ENCODE measurements at regions not wholly inside any gene's neighbourhood (a gene's known extent, or its start where the extent isn't known, plus 50 kb on each side); places are given as distances from the start of the nearest gene placed in this dataset.
A peak's percentile ranks its signal among the peaks of the same experiment; 100 is the strongest.
"Not testable (repeated sequence)": the region's sequence is repeated elsewhere in the genome, so short reads cannot be mapped to it uniquely, and the experiment has no call there.

GRCh38 chr2:182634386-182634785, 81.7 kb upstream of the DNAJC10 start:
- DNase-seq (ENCODE audit: low spot score) = no peak

GRCh38 chr2:182636699-182637098, 79.4 kb upstream of the DNAJC10 start:
- no peak for DNase-seq (ENCODE audit: low spot score)

GRCh38 chr2:182638667-182639066, 77.4 kb upstream of the DNAJC10 start:
- DNase-seq (ENCODE audit: low spot score) = no peak

GRCh38 chr2:182639971-182640370, 76.1 kb upstream of the DNAJC10 start:
- no peak for DNase-seq (ENCODE audit: low spot score)

- peak; percentile 44 for DNase-seq (ENCODE audit: low spot score)
Observed at GRCh38 chr2:182642328-182642727, 73.7 kb upstream of the DNAJC10 start.

- DNase-seq (ENCODE audit: low spot score) = no peak
Observed at GRCh38 chr2:182646763-182647498, 69.1 kb upstream of the DNAJC10 start.

GRCh38 chr2:182647499-182647787, 68.6 kb upstream of the DNAJC10 start:
- DNase-seq (ENCODE audit: low spot score) = no peak

GRCh38 chr2:182649316-182649715, 66.7 kb upstream of the DNAJC10 start:
- DNase-seq (ENCODE audit: low spot score) = peak; percentile 65

- DNase-seq (ENCODE audit: low spot score) = peak; percentile 73
Observed at GRCh38 chr2:182650704-182651103, 65.4 kb upstream of the DNAJC10 start.

- no peak for DNase-seq (ENCODE audit: low spot score)
Observed at GRCh38 chr2:182652326-182652725, 63.7 kb upstream of the DNAJC10 start.

GRCh38 chr2:182655750-182656149, 60.3 kb upstream of the DNAJC10 start:
- no peak for DNase-seq (ENCODE audit: low spot score)

- DNase-seq (ENCODE audit: low spot score) = no peak
Observed at GRCh38 chr2:182664212-182664611, 51.8 kb upstream of the DNAJC10 start.

GRCh38 chr2:182665500-182665899, 50.6 kb upstream of the DNAJC10 start:
- not testable (repeated sequence) for DNase-seq (ENCODE audit: low spot score)
